NCI-H146 treated with DMSO at 0.1 percent for 48 hours (cell line): ENCODE measurements at regions not wholly inside any gene's neighbourhood (a gene's known extent, or its start where the extent isn't known, plus 50 kb on each side); places are given as distances from the start of the nearest gene placed in this dataset.

Experiments
- DNase-seq: peaks from one replicate; lab custom pipeline; 2025; ENCODE audit not compliant: unreplicated experiment; lab: John Stamatoyannopoulos, UW

GRCh38 chr6:113120582-113121285 is 736.4 kb upstream of the MARCKS start:
- DNase-seq: no peak

GRCh38 chr6:113121571-113121970 is 735.6 kb upstream of the MARCKS start:
- no peak for DNase-seq

GRCh38 chr6:113122060-113122459 is 735.1 kb upstream of the MARCKS start:
- DNase-seq: no peak

- no peak for DNase-seq
These were observed 731.5 kb upstream of the MARCKS start for GRCh38 chr6:113125626-113126025.

- no peak for DNase-seq
These were observed 729.2 kb upstream of the MARCKS start for GRCh38 chr6:113127786-113128419.

GRCh38 chr6:113128661-113129060 is 728.5 kb upstream of the MARCKS start:
- DNase-seq: no peak

GRCh38 chr6:113129991-113130390 is 727.2 kb upstream of the MARCKS start:
- DNase-seq: no peak

GRCh38 chr6:113137426-113137825 is 719.7 kb upstream of the MARCKS start:
- no peak for DNase-seq

GRCh38 chr6:113140721-113141120 is 716.4 kb upstream of the MARCKS start:
- DNase-seq: no peak

GRCh38 chr6:113141901-113142300 is 715.2 kb upstream of the MARCKS start:
- DNase-seq: no peak

GRCh38 chr6:113142671-113143174 is 714.4 kb upstream of the MARCKS start:
- no peak for DNase-seq

- DNase-seq: no peak
These were observed 713.9 kb upstream of the MARCKS start for GRCh38 chr6:113143206-113143605.

GRCh38 chr6:113144117-113144516 is 713.0 kb upstream of the MARCKS start:
- no peak for DNase-seq

GRCh38 chr6:113146878-113147277 is 710.3 kb upstream of the MARCKS start:
- DNase-seq: no peak

GRCh38 chr6:113147544-113147943 is 709.6 kb upstream of the MARCKS start:
- no peak for DNase-seq

GRCh38 chr6:113148566-113148965 is 708.6 kb upstream of the MARCKS start:
- DNase-seq: no peak

- no peak for DNase-seq
These were observed 707.6 kb upstream of the MARCKS start for GRCh38 chr6:113149511-113149910.

GRCh38 chr6:113160306-113161017 is 696.7 kb upstream of the MARCKS start:
- no peak for DNase-seq

GRCh38 chr6:113161018-113161315 is 696.2 kb upstream of the MARCKS start:
- no peak for DNase-seq

- no peak for DNase-seq
These were observed 694.4 kb upstream of the MARCKS start for GRCh38 chr6:113162739-113163138.

GRCh38 chr6:113168057-113168456 is 689.1 kb upstream of the MARCKS start:
- no peak for DNase-seq

- no peak for DNase-seq
These were observed 687.7 kb upstream of the MARCKS start for GRCh38 chr6:113169484-113169883.
